ENCODE measurements at regions not wholly inside any gene's neighbourhood (a gene's known extent, or its start where the extent isn't known, plus 50 kb on each side); places are given as distances from the start of the nearest gene placed in this dataset.
A peak's percentile ranks its signal among the peaks of the same experiment; 100 is the strongest.

DNA sequence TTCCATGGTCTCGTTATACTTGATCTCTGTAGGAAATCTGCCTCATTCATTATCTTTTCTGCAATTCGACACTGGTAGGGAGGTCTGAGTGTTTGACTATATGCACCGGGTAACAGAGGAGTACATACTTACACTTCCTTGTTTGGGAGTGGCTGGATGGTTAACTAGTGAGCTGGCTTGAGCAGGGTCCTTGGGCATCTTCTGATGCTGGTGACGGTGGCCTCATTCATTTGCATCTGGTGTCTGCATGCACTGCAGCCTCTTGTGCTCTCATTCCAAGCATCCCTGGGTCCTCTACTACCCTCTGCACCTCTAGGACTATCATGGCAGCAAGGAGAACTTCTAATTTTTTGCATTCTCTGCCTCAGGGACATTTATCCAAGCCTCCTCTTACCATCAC is 100.0 kb upstream of the TCF4 start:
- DNase-seq: peak; percentile 30

DNA sequence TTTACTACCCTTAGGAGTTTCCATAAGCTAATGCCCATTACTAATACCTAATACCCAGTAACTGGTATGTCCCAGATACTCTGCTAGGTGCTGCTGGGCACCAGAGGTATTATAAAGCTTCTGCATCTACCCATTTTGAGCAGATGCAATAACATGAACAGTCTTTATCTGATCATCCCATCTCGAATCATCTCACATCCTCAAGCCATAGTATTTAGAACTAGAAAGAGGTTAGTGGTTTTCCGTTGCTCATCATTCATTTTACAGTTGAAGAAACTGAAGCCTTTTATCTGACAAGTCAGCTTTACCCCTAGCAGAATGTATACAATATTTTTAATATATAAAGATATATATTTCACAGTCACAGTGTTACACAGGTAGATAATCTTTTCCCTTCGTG is 99.1 kb upstream of the TCF4 start:
- no peak for DNase-seq

DNA sequence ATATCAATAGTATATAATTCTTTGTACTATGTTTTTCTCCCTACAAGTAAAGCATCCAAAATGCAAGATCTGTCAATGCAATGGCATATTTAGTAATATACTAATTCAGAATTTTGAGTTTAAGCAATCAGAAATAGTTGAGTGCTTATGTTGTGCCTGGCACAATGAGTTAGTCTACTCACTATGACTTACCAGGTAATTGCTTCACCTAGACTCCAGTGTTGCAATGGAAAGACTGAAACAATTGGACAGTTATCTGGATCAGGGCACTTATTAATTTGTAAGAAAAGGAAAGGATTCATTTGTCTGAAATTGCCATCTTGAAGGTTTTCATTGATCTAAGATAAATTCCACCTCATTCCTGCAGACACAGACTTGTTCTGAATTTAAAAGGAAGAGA is 97.6 kb upstream of the TCF4 start:
- DNase-seq: no peak

DNA sequence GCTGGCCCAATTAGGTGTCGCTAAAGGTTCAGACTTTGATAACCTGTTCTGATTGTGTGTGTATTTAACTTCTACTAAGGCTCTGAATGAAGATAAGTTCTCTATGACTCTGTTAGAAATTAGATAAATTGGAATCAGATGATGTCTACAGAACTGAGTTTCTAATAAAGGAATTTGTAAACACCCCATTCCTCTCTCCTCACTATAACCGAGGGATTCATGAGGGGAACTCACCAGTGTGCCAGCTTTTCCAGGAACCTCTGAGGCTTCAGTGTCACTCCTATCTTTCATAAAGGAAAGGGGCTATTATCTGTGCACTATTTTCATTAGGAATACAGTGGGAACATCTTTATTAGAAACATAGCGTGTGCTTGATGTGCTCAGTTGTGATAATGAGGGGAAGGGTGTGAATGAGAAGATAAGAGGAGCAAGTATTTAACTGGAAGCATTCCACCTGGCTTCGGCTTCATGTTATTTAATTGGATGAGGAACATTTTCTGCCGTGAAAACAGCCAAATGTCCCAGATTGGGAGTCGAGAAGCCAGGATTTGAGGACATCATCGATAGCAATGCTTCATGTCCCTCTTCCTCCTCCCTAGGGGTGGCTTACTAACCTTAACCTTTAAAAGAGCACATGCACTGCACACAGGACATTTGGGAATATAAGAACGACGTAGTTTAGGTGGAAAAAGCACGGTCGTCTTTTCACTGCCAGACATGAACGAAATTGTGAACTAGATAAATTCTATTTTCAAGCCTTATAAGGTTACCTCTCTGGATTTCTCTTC is 84.8 kb upstream of the TCF4 start:
- no peak for DNase-seq

DNA sequence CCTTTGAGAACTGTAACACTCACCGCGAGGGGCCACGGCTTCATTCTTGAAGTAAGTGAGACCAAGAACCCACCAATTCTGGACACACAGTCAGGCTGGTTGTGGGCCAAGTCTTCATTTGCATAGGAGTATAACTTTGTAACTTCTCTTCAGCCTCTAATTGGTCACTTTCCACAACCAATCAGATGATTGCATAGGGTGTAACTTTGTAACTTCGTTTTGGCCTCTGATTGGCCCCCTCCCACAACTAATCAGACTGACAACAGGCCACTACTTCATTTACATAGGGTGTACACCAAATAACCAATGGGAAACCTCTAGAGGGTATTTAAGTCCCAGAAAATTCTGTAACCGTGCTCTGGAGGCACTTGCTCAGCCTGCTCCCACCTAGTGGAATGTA is 77.5 kb upstream of the TCF4 start:
- DNase-seq: peak; percentile 96

DNA sequence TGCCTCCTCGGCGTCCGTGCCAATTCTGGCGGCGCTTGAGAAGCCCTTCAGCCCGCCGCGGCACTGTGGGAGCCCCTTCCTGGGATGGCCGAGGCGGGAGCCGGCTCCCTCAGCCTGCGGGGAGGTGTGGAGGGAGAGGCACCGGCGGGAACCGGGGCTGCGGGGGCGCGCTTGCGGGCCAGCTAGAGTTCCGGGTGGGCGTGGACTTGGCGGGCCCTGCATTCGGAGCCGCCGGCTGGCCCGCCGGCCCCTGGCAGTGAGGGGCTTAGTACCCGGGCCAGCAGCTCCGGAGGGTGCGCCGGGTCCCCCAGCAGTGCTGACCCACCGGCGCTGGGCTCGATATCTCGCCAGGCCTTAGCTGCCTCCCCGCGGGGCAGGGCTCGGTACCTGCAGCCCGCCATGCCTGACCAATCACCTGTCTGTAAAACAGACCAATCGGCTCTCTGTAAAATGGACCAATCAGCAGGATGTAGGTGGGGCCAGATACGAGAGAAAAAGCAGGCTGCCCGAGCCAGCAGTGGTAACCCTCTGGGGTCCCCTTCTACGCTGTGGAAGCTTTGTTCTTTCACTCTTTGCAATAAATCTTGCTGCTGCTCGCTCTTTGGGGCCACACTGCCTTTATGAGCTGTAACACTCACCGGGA is 76.9 kb upstream of the TCF4 start:
- DNase-seq: peak; percentile 71

DNA sequence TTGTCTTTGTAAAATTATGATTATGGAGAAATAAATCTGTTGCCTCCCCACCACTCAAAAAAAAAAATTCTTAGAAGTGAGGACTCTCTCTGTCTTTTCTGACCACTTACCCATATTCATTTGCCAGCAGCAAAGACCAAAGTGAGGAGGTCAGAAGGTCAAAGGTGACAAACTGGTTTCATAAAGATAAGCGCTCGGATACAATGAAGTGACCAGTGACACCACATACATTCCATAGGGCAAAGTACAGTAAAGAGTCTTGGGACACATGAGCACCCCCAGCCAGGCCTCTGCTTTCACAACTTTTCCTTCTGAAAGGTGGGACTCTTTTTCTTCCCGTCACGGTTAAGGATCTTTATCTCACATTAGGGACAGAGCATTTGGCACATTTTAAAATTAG is 75.9 kb upstream of the TCF4 start:
- DNase-seq: no peak

DNA sequence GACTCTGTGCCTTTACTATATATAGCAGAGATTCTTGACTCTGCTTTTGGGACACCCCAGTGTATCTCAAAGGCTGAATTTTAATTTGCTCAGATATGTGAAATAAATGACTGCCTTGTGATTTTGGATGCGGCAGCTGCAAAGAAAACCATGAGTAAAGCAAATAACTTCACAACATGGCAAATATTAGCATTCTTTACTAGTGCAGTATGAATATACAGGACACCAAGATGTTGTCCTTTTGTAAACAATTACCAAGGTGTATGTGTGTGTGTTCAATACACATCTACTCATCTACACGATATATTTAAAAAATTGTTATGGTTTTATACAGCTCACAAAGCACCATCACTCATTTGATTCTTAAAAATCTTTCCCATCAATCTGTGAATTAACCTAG is 70.6 kb upstream of the TCF4 start:
- no peak for DNase-seq

DNA sequence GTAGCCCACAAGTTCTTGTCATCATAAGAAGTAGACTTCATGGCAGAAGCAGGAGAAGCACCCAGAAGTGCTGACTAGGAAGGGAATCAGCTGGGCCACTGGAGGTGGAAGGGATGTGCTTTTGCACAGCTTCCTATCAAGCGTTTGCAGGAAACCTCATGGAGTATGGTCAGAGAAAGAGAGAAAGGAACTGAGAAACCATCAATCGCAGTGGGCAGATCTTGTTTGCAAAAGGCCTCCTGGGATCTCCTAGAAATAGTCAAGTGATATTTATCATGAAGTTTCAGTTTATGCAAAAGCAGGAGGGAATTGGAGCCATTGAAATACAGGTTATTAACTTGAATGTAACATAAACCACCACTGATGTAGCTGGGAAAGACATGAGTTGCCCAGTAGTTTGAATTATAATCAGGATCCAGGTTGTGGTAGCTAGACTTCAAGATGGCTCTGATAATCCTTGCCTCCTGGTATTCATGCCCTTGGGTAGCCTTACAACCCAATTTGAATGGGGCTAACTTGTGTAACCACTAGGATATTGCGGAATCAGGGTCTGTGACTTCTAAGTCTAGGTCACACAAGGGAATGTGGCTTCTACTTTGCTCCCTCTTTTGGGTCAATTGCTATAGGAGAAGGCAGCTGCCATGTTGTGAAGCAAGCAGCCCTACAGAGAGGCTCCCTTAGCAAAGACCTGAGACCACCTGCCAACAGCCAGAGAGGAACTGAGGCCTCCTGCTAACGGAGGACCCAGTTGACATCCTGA is 69.8 kb upstream of the TCF4 start:
- DNase-seq: no peak

DNA sequence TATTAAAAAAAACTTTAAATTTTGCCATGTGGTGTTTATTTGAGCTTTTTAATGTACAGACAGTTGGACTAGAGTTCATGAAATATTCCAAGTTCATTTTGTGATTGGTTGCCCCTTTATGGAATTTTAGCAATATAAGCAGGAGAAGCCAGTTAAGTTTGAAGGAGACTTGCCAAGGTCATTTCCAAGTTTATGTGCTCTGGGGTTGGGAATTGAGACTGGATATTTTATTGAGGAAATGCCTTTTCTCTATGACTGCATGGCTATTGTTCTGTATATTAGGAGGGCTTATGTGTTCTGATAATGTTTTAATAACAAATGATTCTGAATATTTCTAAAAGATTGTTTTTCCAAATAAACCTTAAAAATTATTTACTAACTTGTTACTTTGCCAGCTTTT is 67.0 kb upstream of the TCF4 start:
- DNase-seq: no peak

DNA sequence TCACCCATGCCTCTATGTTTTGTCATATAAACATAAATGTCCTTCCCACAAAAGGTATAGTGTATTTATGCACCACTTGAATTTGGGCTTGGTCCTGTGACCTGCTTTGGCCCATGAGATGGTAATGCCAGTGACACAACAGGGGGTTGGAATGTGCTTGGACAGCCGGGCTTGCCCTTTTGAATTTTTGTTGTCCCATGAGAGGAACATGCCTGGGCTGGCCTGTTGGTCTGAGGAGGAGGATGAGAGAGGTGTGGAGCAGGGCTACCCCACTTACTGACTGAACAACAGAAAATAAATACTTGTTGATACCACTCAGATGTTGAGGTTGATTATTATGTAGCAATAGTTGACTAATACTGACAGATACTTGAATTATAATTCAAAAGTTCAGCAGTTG is 63.2 kb upstream of the TCF4 start:
- no peak for DNase-seq

DNA sequence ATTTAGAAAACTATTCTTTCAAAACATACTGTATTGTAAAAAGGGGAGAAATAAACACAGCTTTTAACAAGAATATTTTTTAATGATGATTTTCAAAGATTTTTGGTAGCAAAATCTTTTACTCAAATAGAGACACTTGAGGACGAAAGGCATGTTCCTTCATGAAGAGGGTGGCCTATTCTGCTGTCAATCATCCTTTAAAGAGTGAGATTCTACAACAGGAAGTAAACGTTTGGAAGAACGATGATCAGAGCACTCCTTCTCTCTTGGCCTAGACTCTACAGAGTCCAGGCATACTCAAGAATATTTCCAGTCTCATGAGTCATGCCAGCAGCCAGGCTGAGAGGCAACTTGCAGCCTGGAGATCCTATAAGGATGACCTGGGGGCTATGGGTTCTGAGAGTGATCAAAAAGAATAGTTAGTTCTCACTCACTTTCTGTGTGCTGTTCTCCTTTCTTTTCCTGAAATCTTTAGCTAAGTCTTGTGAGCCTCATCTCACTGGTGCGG is 62.4 kb upstream of the TCF4 start:
- DNase-seq: no peak

DNA sequence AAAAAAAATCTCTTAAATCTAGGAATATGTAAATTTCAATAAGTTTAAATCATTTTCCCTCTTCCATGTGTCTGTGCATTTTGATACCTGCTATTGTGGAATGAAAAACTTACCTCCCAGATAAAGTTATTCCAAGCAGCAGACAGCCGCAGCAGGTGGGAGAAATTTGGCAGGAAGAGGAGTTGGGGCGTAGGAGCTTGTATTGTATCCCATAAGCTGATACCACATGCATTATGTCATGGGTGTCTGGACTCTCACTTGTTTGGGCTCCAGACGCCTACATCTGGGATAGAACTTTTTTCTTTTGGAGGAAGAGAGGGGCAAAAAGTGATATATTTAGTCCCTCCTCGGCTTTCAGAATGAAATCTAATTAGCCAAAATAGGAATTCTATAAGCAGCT is 59.3 kb upstream of the TCF4 start:
- no peak for DNase-seq

DNA sequence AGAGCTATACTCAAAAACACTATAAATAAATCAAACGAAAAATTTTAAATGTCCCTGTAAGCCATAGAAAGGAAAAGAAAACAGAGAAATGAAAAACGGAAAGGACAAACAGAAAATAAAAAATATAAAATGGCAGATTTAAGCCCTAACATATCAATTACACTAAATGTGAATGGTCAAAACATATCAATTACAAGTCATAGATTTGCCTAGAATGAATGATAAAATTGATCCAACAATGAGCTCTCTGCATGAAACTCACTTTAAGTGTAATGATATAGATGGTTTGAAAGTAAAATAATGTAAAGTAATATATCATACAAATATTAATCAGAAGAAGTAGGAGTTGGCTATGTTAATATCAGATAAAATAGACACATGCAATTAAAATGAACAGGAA is 54.2 kb upstream of the TCF4 start:
- DNase-seq: no peak

DNA sequence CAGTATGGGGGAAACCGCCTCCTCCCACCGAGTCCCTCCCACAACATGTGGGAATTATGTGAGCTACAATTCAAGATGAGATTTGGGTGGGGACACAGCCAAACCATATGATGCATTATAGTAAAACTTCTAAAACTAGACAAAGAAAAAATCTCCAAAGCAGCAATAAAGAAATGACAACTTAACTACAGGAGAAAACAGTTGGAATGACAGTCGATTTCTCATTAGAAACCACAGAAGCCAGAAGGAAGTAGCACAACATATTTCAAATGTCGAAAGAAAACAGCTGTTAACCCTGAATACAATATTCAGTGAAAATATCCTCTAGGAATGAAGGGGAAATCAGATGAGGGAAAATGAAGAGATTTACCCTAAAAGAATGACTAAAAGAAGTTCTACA is 53.5 kb upstream of the TCF4 start:
- no peak for DNase-seq

All from NCI-H510A treated with DMSO at 0.1 percent for 48 hours (cell line).